GM21576 (cell line): ENCODE measurements at regions not wholly inside any gene's neighbourhood (a gene's known extent, or its start where the extent isn't known, plus 50 kb on each side); places are given as distances from the start of the nearest gene placed in this dataset.
A peak's percentile ranks its signal among the peaks of the same experiment; 100 is the strongest.

Experiments used
- ATAC-seq: cut with Tn5 transposase; IDR thresholded peaks from one replicate; pipeline ENCODE4 v1.9.1; 2021; ENCODE audit warnings: mild to moderate bottlenecking, moderate library complexity; ENCODE audit not compliant: unreplicated experiment

- no peak for ATAC-seq
Measured at GRCh38 chr6:100184473-100184872, 190.4 kb upstream of the MCHR2 start.

DNA sequence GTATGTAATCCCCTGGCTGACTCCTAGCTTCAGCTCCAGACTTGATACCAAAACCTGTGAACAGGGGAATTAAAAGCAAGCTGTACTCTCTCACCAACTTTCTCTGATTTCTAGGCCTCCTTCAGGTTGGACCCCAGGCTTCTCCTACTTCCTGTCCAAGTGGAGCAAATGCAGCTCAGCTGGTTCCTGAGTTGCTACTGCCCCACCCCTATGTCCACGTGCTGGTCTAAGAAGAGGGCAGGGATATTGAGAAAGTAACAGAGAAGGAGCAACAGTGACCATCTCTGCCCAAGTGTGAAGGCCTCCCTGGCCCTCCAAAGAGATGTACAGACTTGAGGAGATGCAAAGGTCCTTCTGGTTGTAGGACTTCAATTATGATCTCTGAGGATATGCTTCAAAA lies 188.3 kb upstream of the MCHR2 start:
- no peak for ATAC-seq

- no peak for ATAC-seq
Measured at GRCh38 chr6:100181309-100181708, 187.3 kb upstream of the MCHR2 start.

DNA sequence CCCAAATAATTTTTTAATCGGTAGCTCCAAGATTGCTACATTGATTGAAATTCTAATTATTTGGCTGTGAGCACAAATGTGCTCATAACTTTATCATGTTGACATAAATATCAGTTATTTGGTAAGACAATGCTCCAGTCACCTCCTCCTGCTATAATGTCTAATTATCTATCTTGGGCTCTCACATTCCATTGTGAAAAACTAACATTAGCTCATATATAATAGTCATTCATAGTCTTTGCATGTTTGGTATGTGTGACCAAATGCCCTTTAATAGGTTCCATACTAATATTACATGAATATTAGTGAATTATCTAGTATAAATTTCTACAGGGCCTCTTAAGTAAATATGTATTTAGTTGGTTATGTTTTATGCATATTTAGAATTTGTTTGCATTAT lies 185.6 kb upstream of the MCHR2 start:
- no peak for ATAC-seq

GRCh38 chr6:100177956-100178355 lies 183.9 kb upstream of the MCHR2 start:
- no peak for ATAC-seq

DNA sequence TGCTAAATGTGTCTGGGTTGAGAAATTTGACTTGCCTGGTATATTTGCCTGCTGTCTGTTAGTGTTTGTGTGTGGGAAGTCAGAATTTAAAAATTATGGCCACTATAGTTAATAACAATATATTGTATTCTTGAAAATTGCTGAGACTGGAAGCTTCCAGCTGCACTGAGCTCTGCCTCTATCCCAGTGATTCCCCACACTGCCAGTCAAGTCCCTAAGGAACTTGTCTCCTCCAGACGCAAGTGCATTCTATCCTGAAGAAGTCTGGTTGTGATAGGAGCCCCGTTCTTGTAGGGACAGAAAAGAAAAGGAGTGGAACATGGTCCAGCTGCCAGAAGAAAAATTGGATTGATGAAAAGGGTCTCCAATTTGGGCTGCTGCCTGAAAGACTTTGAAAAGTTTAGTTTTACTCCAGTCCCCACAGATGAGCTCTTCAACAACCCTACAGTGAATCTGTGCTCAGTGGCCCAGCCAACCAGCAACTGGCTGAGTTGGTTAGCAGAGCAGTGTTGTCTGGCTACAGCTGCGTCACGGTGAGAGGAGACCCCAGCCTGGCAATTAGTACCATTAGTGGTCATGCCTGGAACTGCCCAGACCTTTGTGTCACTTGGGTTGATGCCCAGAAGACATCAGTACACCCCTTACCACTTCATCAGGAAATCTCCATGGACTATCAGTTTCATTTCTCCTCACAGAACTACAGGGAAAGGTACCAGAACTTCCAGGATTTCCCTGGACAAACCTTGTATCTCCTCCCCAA lies 183.1 kb upstream of the MCHR2 start:
- ATAC-seq, result no peak

GRCh38 chr6:100176311-100176950 lies 182.4 kb upstream of the MCHR2 start:
- ATAC-seq, result no peak

- ATAC-seq, result no peak
Measured at GRCh38 chr6:100175814-100176310, 181.8 kb upstream of the MCHR2 start.

DNA sequence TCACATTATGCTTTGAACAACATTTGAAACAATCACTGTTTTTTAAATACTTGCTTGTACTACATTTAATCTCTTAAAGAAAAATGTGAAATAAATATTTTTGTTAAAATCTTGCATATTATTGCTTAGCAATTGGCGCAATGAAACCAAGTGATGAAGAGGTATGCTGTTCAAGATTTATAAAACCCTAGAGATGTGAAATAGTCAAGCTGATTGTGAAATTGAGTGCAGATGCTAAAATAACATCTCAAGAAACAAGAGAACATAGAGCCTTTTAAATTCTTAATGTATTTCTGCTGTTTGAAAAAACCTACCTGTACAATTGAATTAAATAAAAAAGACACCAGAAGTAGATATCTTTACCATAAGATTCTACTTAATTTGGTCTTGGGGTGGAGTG lies 179.2 kb upstream of the MCHR2 start:
- ATAC-seq, result no peak

GRCh38 chr6:100172322-100172713 lies 178.3 kb upstream of the MCHR2 start:
- no peak for ATAC-seq

DNA sequence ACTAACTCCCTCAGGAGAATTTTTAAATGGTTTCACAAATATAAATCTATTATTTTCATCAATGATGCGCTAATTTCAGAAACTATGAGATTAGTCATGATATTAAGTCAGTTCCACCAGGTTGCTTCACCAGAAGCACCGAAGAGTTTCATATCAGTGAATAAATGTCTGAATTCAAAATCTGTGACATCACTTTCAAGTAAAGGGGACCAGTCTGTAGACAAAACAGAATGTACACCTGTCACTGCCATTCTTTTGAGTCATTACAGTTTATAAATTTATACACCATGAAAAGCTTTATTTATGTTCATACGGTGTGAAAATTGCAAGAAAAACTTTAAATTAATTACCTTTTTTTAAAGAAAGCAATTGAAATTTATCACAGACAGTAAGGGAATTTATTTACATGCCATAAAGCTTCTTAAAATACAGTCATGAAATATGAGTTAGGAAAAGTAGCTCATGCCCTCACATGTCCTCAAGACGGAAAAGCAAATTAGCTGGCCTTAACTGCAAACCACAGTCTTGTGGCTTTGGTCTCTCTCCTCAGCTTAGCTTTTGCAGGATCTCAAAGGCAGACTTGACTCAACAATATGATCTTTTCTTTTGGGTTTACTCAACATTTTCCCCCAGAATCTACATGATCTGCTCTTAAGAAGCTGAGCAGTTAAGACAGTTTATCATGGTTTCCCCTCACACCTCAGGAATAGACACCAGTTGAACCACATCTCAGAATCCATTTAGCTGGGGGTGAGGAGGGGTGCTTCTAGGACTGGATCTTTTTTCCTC lies 177.7 kb upstream of the MCHR2 start:
- ATAC-seq, result peak; percentile 88

DNA sequence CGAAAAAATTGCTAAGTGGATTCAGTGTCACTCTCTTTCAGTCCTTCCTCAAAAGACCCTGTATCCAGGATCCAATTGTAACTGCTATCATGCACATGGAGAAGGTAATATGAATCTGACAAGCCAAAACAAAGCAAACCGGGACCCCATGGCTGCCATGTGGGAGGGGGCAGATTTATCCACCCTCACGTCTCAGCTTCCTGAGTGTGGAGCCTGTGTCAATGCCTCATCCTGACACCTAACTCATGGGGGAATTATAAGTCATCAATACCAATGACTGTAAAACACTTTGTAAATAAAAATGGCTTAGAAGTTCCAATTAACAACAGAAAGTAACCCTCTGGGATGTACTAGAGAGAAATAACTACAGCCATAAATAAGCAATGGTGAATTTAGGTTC lies 174.1 kb upstream of the MCHR2 start:
- ATAC-seq, result no peak

GRCh38 chr6:100167585-100167984 lies 173.6 kb upstream of the MCHR2 start:
- no peak for ATAC-seq

DNA sequence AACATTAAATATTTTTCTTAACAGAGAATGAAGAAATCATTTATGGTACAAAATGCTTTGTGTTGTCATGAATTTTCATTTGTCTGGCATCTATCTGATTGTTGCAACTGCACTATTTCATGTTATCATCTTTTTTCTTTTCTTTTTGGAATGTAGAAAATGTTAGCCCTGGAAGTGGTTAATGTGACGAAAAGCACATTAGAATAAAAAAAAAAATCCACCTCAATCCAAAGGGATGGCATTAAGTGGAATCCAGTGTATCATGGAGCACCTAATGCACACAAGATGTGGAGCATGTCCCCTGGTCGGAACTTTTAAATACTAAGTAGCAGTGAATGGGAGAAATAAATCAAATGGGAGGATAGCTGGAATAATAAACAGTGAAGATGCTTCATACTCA lies 172.9 kb upstream of the MCHR2 start:
- no peak for ATAC-seq

- no peak for ATAC-seq
Measured at GRCh38 chr6:100165442-100165841, 171.4 kb upstream of the MCHR2 start.

GRCh38 chr6:100163035-100163434 lies 169.0 kb upstream of the MCHR2 start:
- no peak for ATAC-seq

GRCh38 chr6:100161782-100162365 lies 167.9 kb upstream of the MCHR2 start:
- no peak for ATAC-seq

DNA sequence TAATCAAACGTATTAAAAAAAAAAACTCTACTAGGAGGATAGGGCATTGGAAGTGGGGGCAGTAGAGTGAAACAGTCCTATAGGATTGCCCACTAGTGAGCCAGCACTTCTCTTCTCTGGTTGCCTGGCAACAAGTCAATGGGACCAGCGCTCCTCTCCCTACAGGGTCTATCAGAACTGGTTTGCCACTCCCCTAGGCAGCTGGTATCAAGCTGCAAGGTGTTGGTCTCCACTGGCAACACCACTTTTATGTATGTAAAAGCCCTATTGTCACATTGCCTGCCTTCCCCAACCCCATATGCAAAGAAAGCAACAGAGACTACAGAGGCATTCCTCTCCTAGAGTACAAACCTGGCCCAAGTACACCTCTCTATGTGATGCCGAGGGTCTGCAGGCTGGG lies 166.9 kb upstream of the MCHR2 start:
- ATAC-seq, result no peak

DNA sequence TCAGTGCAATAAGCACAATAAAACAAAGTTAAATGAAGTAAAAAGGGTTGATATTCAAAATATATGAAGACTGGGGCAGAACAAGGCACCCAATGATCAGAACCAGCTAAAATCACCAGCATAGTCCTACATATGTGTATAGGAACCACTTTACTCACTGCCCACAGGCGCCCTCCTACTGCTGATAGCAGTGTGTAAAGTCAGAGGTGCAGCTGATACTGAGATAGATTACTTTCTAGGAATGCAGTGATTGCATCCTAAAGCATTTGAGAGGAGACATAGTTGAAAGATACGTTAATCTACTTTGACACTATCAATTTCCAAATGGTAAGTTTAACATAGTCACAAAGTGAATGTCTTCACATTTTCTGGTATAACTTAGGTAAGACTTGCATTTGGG lies 161.1 kb upstream of the MCHR2 start:
- no peak for ATAC-seq

GRCh38 chr6:100153636-100154275 lies 159.7 kb upstream of the MCHR2 start:
- no peak for ATAC-seq

DNA sequence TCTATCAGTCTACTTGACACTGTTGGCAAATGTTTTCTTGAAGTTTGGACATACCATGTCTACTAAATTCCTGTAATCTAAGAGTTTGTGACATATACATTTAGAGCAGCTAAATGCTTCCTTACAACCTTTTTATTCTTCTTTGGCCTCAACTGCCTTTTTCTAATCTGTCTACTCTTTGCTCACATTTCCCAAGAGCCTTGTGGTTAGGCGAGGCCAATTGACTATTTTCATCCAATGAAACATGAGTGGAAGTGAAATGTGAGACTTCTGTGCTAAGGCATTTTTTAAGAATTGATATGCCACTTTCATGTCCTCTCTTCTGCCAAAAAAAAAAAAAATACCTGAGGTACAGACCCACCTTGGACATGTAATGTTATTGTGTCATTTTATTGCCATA lies 158.2 kb upstream of the MCHR2 start:
- no peak for ATAC-seq
